ENCODE measurements at regions not wholly inside any gene's neighbourhood (a gene's known extent, or its start where the extent isn't known, plus 50 kb on each side); places are given as distances from the start of the nearest gene placed in this dataset.

GRCh38 chrX:5265324-5265850, 963.3 kb downstream of the NLGN4X start:
- no peak for TF ChIP-seq POLR2A (IDR thresholded peaks at IDR 0.05; ENCODE audit: low read depth)
- no peak for TF ChIP-seq EP300 (IDR thresholded peaks at IDR 0.05)
- TF ChIP-seq CTCF (IDR thresholded peaks at IDR 0.05): no peak
